HG02610 (cell line): ENCODE measurements at regions not wholly inside any gene's neighbourhood (a gene's known extent, or its start where the extent isn't known, plus 50 kb on each side); places are given as distances from the start of the nearest gene placed in this dataset.

Experiments used
- ATAC-seq: cut with Tn5 transposase; IDR thresholded peaks from one replicate; pipeline ENCODE4 v1.9.1; 2021; ENCODE audit warnings: mild to moderate bottlenecking, moderate library complexity; ENCODE audit not compliant: unreplicated experiment

GRCh38 chr22:22433770-22434169, 74.8 kb downstream of the ZNF280B start:
- ATAC-seq, result no peak
